ENCODE measurements at regions not wholly inside any gene's neighbourhood (a gene's known extent, or its start where the extent isn't known, plus 50 kb on each side); places are given as distances from the start of the nearest gene placed in this dataset.

GRCh38 chr9:3118081-3118480, 274.2 kb upstream of the PUM3 start:
- TF ChIP-seq CTCF (tag by site-specific recombination; IDR thresholded peaks at IDR 0.05) = no peak
- no peak for TF ChIP-seq ZNF132 (tag by site-specific recombination; IDR thresholded peaks at IDR 0.05; ENCODE audit: borderline replicate concordance)
- no peak for TF ChIP-seq KLF9 (tag by site-specific recombination; IDR thresholded peaks at IDR 0.05; ENCODE audit: low read depth)
- no peak for TF ChIP-seq REST (tag by site-specific recombination; IDR thresholded peaks at IDR 0.05)
- no peak for TF ChIP-seq ZNF24 (tag by site-specific recombination; IDR thresholded peaks at IDR 0.05)
- TF ChIP-seq MZF1 (tag by site-specific recombination; IDR thresholded peaks at IDR 0.05; ENCODE audit: borderline replicate concordance) = no peak
- no peak for TF ChIP-seq ZNF830 (tag by site-specific recombination; IDR thresholded peaks at IDR 0.05; ENCODE audit: low read depth)
- TF ChIP-seq OVOL3 (tag by site-specific recombination; IDR thresholded peaks at IDR 0.05) = no peak
- no peak for TF ChIP-seq ZNF138 (tag by site-specific recombination; IDR thresholded peaks at IDR 0.05; ENCODE audit: borderline replicate concordance)
- no peak for TF ChIP-seq RBAK (tag by site-specific recombination; IDR thresholded peaks at IDR 0.05)
- TF ChIP-seq ZNF747 (tag by site-specific recombination; IDR thresholded peaks at IDR 0.05) = no peak
- TF ChIP-seq ZNF266 (tag by site-specific recombination; IDR thresholded peaks at IDR 0.05; ENCODE audit: low read depth) = no peak

All from HEK293 (cell line).